ENCODE measurements at regions not wholly inside any gene's neighbourhood (a gene's known extent, or its start where the extent isn't known, plus 50 kb on each side); places are given as distances from the start of the nearest gene placed in this dataset.

- no peak for DNase-seq
Observed at GRCh38 chr13:111971891-111972780, 94.8 kb upstream of the SOX1 start.

GRCh38 chr13:111973186-111973585 lies 93.8 kb upstream of the SOX1 start:
- DNase-seq: no peak

GRCh38 chr13:111973605-111974340 lies 93.2 kb upstream of the SOX1 start:
- DNase-seq: no peak

- DNase-seq: no peak
Observed at GRCh38 chr13:111974341-111974640, 92.7 kb upstream of the SOX1 start.

GRCh38 chr13:111975539-111976473 lies 91.1 kb upstream of the SOX1 start:
- DNase-seq: no peak

- no peak for DNase-seq
Observed at GRCh38 chr13:111976474-111977178, 90.3 kb upstream of the SOX1 start.

- no peak for DNase-seq
Observed at GRCh38 chr13:111977179-111977506, 89.8 kb upstream of the SOX1 start.

- no peak for DNase-seq
Observed at GRCh38 chr13:111978546-111978945, 88.4 kb upstream of the SOX1 start.

GRCh38 chr13:111980146-111980929 lies 86.6 kb upstream of the SOX1 start:
- no peak for DNase-seq

- no peak for DNase-seq
Observed at GRCh38 chr13:111981006-111981405, 85.9 kb upstream of the SOX1 start.

- no peak for DNase-seq
Observed at GRCh38 chr13:111981446-111982165, 85.3 kb upstream of the SOX1 start.

GRCh38 chr13:111984349-111984748 lies 82.6 kb upstream of the SOX1 start:
- DNase-seq: no peak

GRCh38 chr13:111990362-111990761 lies 76.6 kb upstream of the SOX1 start:
- DNase-seq: no peak

- DNase-seq: no peak
Observed at GRCh38 chr13:111992911-111993310, 74.0 kb upstream of the SOX1 start.

GRCh38 chr13:111993691-111994090 lies 73.3 kb upstream of the SOX1 start:
- no peak for DNase-seq

- DNase-seq: no peak
Observed at GRCh38 chr13:111994578-111994977, 72.4 kb upstream of the SOX1 start.

- no peak for DNase-seq
Observed at GRCh38 chr13:111999352-111999751, 67.6 kb upstream of the SOX1 start.

GRCh38 chr13:112000888-112001287 lies 66.1 kb upstream of the SOX1 start:
- no peak for DNase-seq

- no peak for DNase-seq
Observed at GRCh38 chr13:112001571-112001970, 65.4 kb upstream of the SOX1 start.

- no peak for DNase-seq
Observed at GRCh38 chr13:112003396-112003795, 63.6 kb upstream of the SOX1 start.

- DNase-seq: no peak
Observed at GRCh38 chr13:112003941-112004340, 63.0 kb upstream of the SOX1 start.
